Prostate gland (tissue), 2 donors: ENCODE measurements at regions not wholly inside any gene's neighbourhood (a gene's known extent, or its start where the extent isn't known, plus 50 kb on each side); places are given as distances from the start of the nearest gene placed in this dataset.
"Not testable (repeated sequence)": the region's sequence is repeated elsewhere in the genome, so short reads cannot be mapped to it uniquely, and the experiment has no call there.

Experiments used
- DNase-seq: peaks from one replicate; pipeline ENCODE4 v3.0.0-alpha.2; 2019; ENCODE audit warnings: low spot score
- H3K27ac ChIP-seq, 2 donors: fragments of 200-600 bp; sonication (generic); 2 replicates each; pipeline ENCODE4 v1.5.1; 2017 to 2019
- H3K27me3 ChIP-seq: fragments of 200-600 bp; sonication (generic); replicated peaks from 2 replicates; pipeline ENCODE4 v1.5.1; 2019; ENCODE audit not compliant: insufficient read depth
- H3K36me3 ChIP-seq, 2 donors: fragments of 200-600 bp; sonication (generic); 1 replicate in 1 of 2; 2 replicates in 1 of 2; pipeline versions ENCODE4 v1.5.1 to v1.8.1; 2017 to 2019
- H3K4me1 ChIP-seq: fragments of 200-600 bp; sonication (generic); replicated peaks from 2 replicates; pipeline ENCODE4 v1.5.1; 2019
- H3K4me3 ChIP-seq, 2 donors: fragments of 200-600 bp; sonication (generic); 2 replicates each; pipeline ENCODE4 v1.5.1; 2017 to 2019
- H3K9me3 ChIP-seq: fragments of 200-600 bp; sonication (generic); 2 replicates; pipeline ENCODE4 v1.5.1; 2017
- POLR2A ChIP-seq: fragments of 450-650 bp; IDR thresholded peaks from one replicate; pipeline ENCODE4 v1.6.1; 2016; ENCODE audit warnings: antibody characterized with exemption, mild to moderate bottlenecking
- POLR2AphosphoS5 ChIP-seq: sonication (generic); formaldehyde crosslinking; IDR thresholded peaks from one replicate; pipeline ENCODE4 v1.6.1; 2017; ENCODE audit warnings: antibody characterized with exemption
- WGBS: methylation state at CpG from one replicate; pipeline ENCODE4 v1.1.5; 2018; 5-methylcytosine and 5-hydroxymethylcytosine counted together
- intact Hi-C: fragments of 100-400 bp; cut with DNase I; formaldehyde crosslinking; loops from one replicate; pipeline ENCODE4 v1.14.2; 2022
- TF ChIP-seq, protein P1 (sequence below), 4 experiments: fragments of 200-600 bp in 2 of 4; fragments of 450-650 bp in 2 of 4; sonication (generic) in 2 of 4; IDR thresholded peaks; 1 replicate in 3 of 4; 2 replicates in 1 of 4; pipeline ENCODE4 v1.5.1; 2016 to 2019; ENCODE audit warnings: antibody characterized with exemption in 4 of 4, mild to moderate bottlenecking in 2 of 4, moderate library complexity in 2 of 4

GRCh38 chr5:100402071-100402470 is 133.1 kb upstream of the FAM174A start:
- Histone ChIP-seq H3K27ac (no peak overlapping the region), H3K27me3 (no peaks in the 10 kb centered on the region), H3K4me3 (no peak overlapping the region), H3K9me3 (no peaks in the 10 kb centered on the region), H3K4me1 (no peaks in the 10 kb centered on the region), H3K36me3 (no peaks in the 10 kb centered on the region)
- no peak for TF ChIP-seq POLR2A
- TF ChIP-seq POLR2AphosphoS5: no peak
- TF ChIP-seq, protein P1, sequence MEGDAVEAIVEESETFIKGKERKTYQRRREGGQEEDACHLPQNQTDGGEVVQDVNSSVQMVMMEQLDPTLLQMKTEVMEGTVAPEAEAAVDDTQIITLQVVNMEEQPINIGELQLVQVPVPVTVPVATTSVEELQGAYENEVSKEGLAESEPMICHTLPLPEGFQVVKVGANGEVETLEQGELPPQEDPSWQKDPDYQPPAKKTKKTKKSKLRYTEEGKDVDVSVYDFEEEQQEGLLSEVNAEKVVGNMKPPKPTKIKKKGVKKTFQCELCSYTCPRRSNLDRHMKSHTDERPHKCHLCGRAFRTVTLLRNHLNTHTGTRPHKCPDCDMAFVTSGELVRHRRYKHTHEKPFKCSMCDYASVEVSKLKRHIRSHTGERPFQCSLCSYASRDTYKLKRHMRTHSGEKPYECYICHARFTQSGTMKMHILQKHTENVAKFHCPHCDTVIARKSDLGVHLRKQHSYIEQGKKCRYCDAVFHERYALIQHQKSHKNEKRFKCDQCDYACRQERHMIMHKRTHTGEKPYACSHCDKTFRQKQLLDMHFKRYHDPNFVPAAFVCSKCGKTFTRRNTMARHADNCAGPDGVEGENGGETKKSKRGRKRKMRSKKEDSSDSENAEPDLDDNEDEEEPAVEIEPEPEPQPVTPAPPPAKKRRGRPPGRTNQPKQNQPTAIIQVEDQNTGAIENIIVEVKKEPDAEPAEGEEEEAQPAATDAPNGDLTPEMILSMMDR (IDR thresholded peaks at IDR 0.05): no peak
- DNase-seq: no peak
- intact Hi-C loops: no loop called here
- WGBS: 61% methylated on average over 5 of the region's 5 CpGs

DNA sequence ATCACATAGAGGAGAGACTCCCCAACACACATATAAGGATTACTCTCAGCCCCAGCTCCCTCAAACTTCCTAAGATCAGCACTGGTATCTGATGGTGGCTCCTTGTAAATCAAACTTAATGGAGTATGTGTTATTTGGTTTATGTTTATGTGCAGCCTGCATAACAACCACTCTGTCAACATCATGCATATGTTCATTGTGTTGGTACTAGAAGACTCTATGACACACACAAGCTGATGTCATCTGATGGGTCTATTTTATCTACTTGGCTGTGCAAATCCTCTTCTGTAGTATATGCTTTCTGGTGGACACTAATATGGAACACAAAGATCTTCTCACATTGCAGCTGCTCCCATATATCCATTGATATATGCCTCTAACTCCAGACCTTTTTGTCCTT is 134.0 kb upstream of the FAM174A start:
- H3K4me3 ChIP-seq: no peak overlapping the region
- intact Hi-C loops: no loop called here
- no peak for DNase-seq

DNA sequence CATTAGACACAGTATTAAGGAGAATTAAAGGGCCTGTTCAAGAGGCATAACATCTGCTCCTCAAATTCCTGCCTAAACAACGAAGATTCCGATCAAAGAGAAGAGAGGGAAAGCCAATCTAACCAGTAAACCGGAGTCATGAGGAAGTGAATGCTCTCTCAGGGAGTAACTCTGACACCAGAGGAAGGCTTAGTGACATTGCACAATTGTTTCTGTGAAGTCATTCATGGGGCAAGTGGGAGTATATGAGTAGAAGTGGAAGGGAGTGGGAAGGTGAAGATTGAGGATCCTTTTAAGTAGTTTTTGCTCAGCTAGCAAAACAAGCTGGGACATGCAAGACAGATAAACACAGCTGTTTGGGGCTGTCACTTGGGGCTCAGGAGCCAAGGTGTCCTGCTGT is 136.4 kb upstream of the FAM174A start:
- H3K4me3 ChIP-seq, H3K27me3 ChIP-seq, intact Hi-C loops, H3K4me1 ChIP-seq, H3K36me3 ChIP-seq, H3K9me3 ChIP-seq, DNase-seq, H3K27ac ChIP-seq: not testable (repeated sequence)
- 6% methylated on average over 3 of the region's 3 CpGs for WGBS

More for the DNA sequence above, 134.0 kb upstream of the FAM174A start:
- Histone ChIP-seq H3K36me3 (no peaks in the 10 kb centered on the region), H3K27me3 (no peaks in the 10 kb centered on the region), H3K9me3 (no peaks in the 10 kb centered on the region), H3K27ac (no peak overlapping the region), H3K4me1 (no peaks in the 10 kb centered on the region)
- no peak for TF ChIP-seq POLR2A

DNA sequence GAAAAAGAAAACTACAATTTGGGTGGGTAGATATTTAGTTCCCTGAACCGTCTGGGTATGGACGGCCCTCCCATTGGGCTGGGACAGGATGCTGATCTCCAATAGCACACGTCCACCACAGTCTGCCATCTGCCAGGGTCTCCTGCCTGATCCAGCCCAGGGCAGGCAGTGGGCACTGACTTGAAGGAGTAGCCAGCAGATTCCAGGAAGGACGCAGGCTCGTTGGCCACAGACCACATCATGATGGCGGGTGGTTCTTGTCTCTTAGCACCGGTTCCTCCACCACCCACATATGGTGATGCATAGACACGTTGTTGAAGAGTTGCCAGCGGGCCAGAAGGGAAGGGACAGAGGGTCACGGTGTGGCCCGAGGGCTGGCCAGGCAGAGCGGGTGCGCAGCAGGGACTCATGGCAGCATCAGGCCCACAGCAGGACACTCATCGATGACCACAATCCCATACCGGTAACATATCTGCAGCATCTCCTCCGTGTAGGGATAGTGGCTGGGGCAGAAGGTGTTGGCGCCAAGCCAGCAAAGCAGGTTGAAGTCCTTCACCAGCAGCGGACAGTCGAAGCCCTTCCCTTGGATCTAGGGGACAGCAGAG is 155.8 kb upstream of the FAM174A start:
- H3K4me1 ChIP-seq, DNase-seq, H3K27me3 ChIP-seq, H3K36me3 ChIP-seq, intact Hi-C loops, H3K4me3 ChIP-seq, H3K9me3 ChIP-seq, H3K27ac ChIP-seq: not testable (repeated sequence)
- WGBS: 94% methylated on average over 14 of the region's 19 CpGs

- H3K9me3 ChIP-seq, H3K4me3 ChIP-seq, H3K27ac ChIP-seq, H3K27me3 ChIP-seq, H3K4me1 ChIP-seq, intact Hi-C loops, DNase-seq, H3K36me3 ChIP-seq: not testable (repeated sequence)
- 44% methylated on average over 5 of the region's 5 CpGs for WGBS
These were observed 170.3 kb upstream of the FAM174A start for GRCh38 chr5:100364757-100365478.

DNA sequence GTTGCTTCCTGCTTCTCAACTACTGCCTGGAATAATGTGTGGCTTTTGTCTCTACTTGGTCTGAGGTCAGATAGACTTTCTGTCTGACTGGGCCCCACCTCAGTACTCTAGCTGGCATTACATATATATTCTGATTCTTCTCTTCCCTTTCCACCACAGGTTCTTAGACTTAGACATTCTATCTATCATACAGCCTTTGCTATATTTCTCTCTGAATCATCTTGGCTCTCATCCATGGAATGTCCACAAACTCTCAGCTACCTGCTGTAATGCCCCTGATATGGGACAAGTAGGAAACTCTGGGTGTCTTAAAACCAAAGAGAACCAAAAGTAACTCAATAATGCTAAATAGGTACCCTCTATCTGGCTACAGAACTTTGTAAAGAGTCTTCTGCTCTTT is 170.8 kb upstream of the FAM174A start:
- H3K27ac ChIP-seq, H3K27me3 ChIP-seq, intact Hi-C loops, DNase-seq, H3K9me3 ChIP-seq, H3K4me1 ChIP-seq, H3K4me3 ChIP-seq, H3K36me3 ChIP-seq: not testable (repeated sequence)

DNA sequence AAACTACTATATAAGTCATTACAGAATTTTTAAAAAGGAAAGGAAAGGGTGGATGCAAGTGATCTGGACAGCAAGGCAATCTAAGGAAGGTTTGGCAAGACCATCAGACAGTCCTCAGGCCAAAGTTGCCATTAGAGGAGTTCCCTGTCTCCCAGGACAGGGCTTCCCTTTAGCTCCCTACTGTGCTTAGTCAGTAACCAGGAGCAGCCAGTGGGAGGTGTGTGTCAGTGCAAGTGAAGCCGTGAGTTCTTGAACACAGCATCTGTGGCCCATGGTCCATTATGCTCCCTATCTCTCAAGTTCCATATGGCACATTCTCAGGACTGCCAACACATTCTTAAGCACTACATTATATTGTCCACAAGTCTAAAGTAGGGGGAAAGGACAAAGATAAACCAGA is 175.2 kb upstream of the FAM174A start:
- H3K9me3 ChIP-seq, H3K27me3 ChIP-seq, H3K27ac ChIP-seq, intact Hi-C loops, DNase-seq, H3K4me3 ChIP-seq, H3K4me1 ChIP-seq, H3K36me3 ChIP-seq: not testable (repeated sequence)
- WGBS: no CpG with 5 or more reads among the region's 1 CpG

DNA sequence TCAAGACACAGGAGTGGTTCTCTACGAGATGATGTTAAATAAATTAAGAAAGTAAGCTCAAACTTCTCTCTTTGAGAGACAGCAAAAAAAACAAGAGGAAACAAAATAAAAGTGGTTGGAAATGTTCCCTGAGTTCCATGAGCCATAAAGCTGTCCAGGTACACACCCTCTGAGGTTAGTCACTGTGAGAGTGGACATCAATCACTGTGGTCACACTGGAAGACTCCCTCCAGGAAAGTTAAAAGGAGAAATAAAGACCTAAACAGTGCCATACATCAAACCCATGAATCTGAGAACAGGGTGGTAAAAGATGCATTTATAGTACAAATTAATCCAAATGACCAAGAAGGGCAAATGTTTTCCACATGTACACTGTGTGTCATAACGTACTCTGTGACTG is 188.9 kb upstream of the FAM174A start:
- intact Hi-C loops, H3K27ac ChIP-seq, H3K4me3 ChIP-seq, H3K4me1 ChIP-seq, H3K9me3 ChIP-seq, H3K36me3 ChIP-seq, DNase-seq, H3K27me3 ChIP-seq: not testable (repeated sequence)
- 43% methylated on average over 2 of the region's 2 CpGs for WGBS

DNA sequence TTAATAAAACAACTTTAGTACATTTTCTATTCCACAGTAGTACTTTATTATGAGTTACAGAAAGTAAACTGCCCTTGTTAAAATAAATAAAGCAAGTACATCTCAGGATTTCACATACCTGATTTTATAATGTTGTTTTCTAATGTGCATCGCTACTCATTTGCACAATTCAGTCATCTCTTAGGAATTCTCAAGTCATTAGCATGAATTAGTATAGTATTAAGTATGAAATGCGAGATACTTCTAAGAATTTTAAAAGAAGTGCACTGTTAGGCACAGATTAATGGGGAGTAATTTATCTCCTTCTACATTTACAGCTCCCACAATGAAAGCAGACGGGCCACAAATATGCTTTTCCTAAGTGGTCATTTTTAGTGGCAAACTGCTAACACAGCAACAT is 193.7 kb upstream of the FAM174A start:
- DNase-seq, intact Hi-C loops: not testable (repeated sequence)
- WGBS: no CpG with 5 or more reads among the region's 3 CpGs

More for the DNA sequence above, 193.7 kb upstream of the FAM174A start:
- H3K4me1 ChIP-seq, H3K36me3 ChIP-seq, H3K4me3 ChIP-seq, H3K27me3 ChIP-seq, H3K9me3 ChIP-seq, H3K27ac ChIP-seq: not testable (repeated sequence)
